GM12864 (cell line): ENCODE measurements at regions not wholly inside any gene's neighbourhood (a gene's known extent, or its start where the extent isn't known, plus 50 kb on each side); places are given as distances from the start of the nearest gene placed in this dataset.

ENCODE experiments used
- DNase-seq: peaks from one replicate; pipeline ENCODE4 v3.0.0-alpha.2; 2011; ENCODE audit warnings: low read depth
- H3K4me3 ChIP-seq: 2 replicates; pipeline ENCODE4 v1.5.1; 2011; ENCODE audit warnings: mild to moderate bottlenecking, low read depth, low read length, control low read depth
- CTCF ChIP-seq: IDR thresholded peaks from 2 replicates; pipeline ENCODE4 v1.5.1; 2011; ENCODE audit warnings: low read depth, mild to moderate bottlenecking, moderate library complexity, low read length, control low read depth, inconsistent platforms; ENCODE audit errors: missing control alignments

GRCh38 chr5:169352901-169353300, 52.0 kb upstream of the SLIT3 start:
- no peak for TF ChIP-seq CTCF
- no peak overlapping the region for H3K4me3 ChIP-seq
- DNase-seq: no peak

- no peak overlapping the region for H3K4me3 ChIP-seq
- DNase-seq: no peak
- TF ChIP-seq CTCF: no peak
These were observed 50.8 kb upstream of the SLIT3 start for GRCh38 chr5:169351721-169352120.

GRCh38 chr5:169350759-169351240, 49.9 kb upstream of the SLIT3 start:
- no peak for DNase-seq
- H3K4me3 ChIP-seq: no peak overlapping the region
- no peak for TF ChIP-seq CTCF
